ENCODE measurements at regions not wholly inside any gene's neighbourhood (a gene's known extent, or its start where the extent isn't known, plus 50 kb on each side); places are given as distances from the start of the nearest gene placed in this dataset.

DNA sequence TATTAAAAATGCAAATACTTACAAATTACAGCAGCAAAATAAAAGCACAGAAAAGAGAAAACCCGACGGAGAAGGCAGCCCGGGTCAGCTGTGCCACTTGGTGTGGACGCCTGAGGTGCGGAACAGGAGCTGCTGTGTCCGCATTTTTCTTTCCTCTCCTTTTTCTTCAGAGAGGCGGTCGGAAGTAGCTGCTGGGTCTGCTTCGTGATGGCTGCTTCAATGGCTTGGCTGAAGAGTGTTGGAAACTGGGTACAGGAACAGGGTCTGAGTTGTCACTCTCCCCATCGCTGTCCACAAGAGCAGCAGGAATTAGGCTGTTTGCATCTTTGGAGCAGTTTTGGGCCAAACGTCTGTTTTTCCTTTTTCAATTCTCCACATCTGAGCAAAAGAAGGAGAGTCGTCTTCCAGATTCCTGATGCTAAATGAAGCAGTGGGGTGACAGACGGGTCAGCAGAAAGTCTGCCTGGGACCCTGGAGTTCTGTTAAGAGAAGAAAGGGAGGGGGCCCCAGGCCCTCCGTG, 53.5 kb upstream of the ARL8B start:
- DNase-seq (ENCODE audit: insufficient read length, low spot score, missing footprints), result no peak
- Histone ChIP-seq H4K20me1 (ENCODE audit: insufficient read depth, low read length) (no peaks in the 10 kb centered on the region), H3K9me3 (ENCODE audit: low read depth, low read length) (no peaks in the 10 kb centered on the region), H3K4me2 (ENCODE audit: insufficient read depth, low read length) (no peak overlapping the region), H3K27ac (ENCODE audit: low read depth, low read length) (no peak overlapping the region), H2AFZ (ENCODE audit: low read length) (no peak overlapping the region), H3K36me3 (ENCODE audit: insufficient read depth, low read length) (no peaks in the 10 kb centered on the region), H3K4me3 (ENCODE audit: insufficient read depth, low read length) (no peak overlapping the region), H3K4me1 (ENCODE audit: insufficient read depth, low read length) (no peaks in the 10 kb centered on the region), H3K27me3 (ENCODE audit: insufficient read depth, low read length) (peaks cover 5% of the 10 kb centered on the region), H3K79me2 (ENCODE audit: insufficient read depth, low read length) (no peaks in the 10 kb centered on the region)
- TF ChIP-seq, protein P1, sequence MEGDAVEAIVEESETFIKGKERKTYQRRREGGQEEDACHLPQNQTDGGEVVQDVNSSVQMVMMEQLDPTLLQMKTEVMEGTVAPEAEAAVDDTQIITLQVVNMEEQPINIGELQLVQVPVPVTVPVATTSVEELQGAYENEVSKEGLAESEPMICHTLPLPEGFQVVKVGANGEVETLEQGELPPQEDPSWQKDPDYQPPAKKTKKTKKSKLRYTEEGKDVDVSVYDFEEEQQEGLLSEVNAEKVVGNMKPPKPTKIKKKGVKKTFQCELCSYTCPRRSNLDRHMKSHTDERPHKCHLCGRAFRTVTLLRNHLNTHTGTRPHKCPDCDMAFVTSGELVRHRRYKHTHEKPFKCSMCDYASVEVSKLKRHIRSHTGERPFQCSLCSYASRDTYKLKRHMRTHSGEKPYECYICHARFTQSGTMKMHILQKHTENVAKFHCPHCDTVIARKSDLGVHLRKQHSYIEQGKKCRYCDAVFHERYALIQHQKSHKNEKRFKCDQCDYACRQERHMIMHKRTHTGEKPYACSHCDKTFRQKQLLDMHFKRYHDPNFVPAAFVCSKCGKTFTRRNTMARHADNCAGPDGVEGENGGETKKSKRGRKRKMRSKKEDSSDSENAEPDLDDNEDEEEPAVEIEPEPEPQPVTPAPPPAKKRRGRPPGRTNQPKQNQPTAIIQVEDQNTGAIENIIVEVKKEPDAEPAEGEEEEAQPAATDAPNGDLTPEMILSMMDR (IDR thresholded peaks at IDR 0.05; ENCODE audit: extremely low read depth, low read depth, low read length), result no peak

DNA sequence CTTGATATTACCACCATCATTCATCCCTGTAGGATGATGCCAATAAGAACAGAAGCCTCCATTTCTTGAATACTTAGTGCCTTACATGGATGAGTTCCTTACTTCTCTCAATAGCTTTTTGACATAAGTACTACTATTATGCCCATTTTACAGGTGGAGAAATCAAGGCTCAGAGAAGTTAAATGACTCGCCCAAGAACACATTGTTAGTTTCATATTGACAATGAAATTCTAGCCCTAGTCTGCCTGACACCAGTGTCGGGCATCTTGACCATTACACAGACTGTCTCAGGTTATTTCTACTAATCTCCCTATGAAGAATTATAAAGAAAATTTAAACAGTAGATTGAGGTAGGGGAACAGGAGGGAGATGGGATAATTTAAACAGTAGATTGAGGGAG, 52.5 kb upstream of the ARL8B start:
- Histone ChIP-seq H3K27me3 (ENCODE audit: insufficient read depth, low read length) (peaks cover 9% of the 10 kb centered on the region), H3K4me1 (ENCODE audit: insufficient read depth, low read length) (no peaks in the 10 kb centered on the region), H3K79me2 (ENCODE audit: insufficient read depth, low read length) (no peaks in the 10 kb centered on the region), H2AFZ (ENCODE audit: low read length) (no peak overlapping the region), H3K27ac (ENCODE audit: low read depth, low read length) (no peak overlapping the region), H4K20me1 (ENCODE audit: insufficient read depth, low read length) (no peaks in the 10 kb centered on the region), H3K4me3 (ENCODE audit: insufficient read depth, low read length) (no peak overlapping the region), H3K4me2 (ENCODE audit: insufficient read depth, low read length) (no peak overlapping the region), H3K9me3 (ENCODE audit: low read depth, low read length) (no peaks in the 10 kb centered on the region), H3K36me3 (ENCODE audit: insufficient read depth, low read length) (no peaks in the 10 kb centered on the region)
- TF ChIP-seq, protein P1 (IDR thresholded peaks at IDR 0.05; ENCODE audit: extremely low read depth, low read depth, low read length), result no peak
- no peak for DNase-seq (ENCODE audit: insufficient read length, low spot score, missing footprints)

DNA sequence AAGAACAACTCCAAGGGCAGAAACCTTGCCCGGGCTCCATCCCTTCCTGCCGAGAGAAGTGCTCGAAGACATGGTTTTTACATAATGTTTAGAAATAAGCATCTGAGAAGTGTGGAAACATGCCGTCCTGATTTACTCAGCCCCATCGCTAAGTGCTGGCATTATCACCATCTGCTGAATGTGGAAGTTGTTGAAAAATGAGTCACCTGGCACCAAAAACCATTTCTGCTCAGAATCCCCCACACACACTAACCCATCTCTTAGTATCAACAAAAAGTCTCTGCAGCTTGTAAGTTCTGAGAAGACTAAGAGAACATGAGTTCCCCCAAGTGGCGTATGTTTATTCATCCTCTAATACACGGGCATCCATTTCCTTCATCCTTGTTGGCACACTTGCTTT, 51.0 kb upstream of the ARL8B start:
- Histone ChIP-seq H3K4me3 (ENCODE audit: insufficient read depth, low read length) (no peak overlapping the region), H3K4me2 (ENCODE audit: insufficient read depth, low read length) (peak overlapping the region; percentile 5), H3K36me3 (ENCODE audit: insufficient read depth, low read length) (no peaks in the 10 kb centered on the region), H3K27me3 (ENCODE audit: insufficient read depth, low read length) (peaks cover 9% of the 10 kb centered on the region), H2AFZ (ENCODE audit: low read length) (no peak overlapping the region), H3K4me1 (ENCODE audit: insufficient read depth, low read length) (no peaks in the 10 kb centered on the region), H3K9me3 (ENCODE audit: low read depth, low read length) (no peaks in the 10 kb centered on the region), H3K27ac (ENCODE audit: low read depth, low read length) (no peak overlapping the region), H4K20me1 (ENCODE audit: insufficient read depth, low read length) (no peaks in the 10 kb centered on the region), H3K79me2 (ENCODE audit: insufficient read depth, low read length) (no peaks in the 10 kb centered on the region)
- no peak for DNase-seq (ENCODE audit: insufficient read length, low spot score, missing footprints)
- TF ChIP-seq, protein P1 (IDR thresholded peaks at IDR 0.05; ENCODE audit: extremely low read depth, low read depth, low read length), result no peak

DNA sequence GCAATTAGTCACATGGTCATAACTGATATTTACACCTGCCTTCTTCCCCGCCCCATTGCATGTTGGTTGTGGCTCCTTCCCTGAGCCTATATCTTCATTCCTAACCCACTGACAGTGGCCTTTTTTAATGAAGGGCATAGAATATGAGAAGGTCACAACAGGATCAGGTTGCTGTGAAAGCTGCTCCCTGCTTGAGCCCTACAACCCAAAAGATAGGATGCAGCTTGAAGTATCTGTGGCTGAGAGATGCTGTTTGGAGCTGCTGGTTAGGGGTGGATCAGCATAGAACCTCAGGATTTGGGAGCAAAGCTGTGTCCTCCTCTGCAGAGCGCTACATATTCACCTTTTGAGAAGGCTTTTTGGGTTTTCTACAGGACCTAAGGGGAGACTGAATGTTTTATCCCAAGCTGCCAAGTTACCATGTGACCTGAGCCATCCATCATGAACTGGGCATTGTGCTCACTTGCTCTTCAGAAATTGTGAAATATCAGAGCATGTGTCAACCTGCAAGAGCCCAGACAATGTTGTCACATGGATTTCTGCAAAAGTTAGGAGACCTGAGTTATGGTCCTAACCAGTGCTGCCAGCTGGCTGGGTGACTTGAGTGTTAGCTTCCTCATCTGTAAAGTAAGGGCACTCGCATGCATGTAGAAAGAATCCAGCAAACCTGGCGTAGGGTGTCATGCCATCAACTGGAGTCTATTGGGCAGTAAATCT, 49.8 kb upstream of the ARL8B start:
- Histone ChIP-seq H3K27ac (ENCODE audit: low read depth, low read length) (no peak overlapping the region), H4K20me1 (ENCODE audit: insufficient read depth, low read length) (no peaks in the 10 kb centered on the region), H3K9me3 (ENCODE audit: low read depth, low read length) (no peaks in the 10 kb centered on the region), H2AFZ (ENCODE audit: low read length) (no peak overlapping the region), H3K4me1 (ENCODE audit: insufficient read depth, low read length) (no peaks in the 10 kb centered on the region), H3K36me3 (ENCODE audit: insufficient read depth, low read length) (no peaks in the 10 kb centered on the region), H3K4me3 (ENCODE audit: insufficient read depth, low read length) (no peak overlapping the region), H3K79me2 (ENCODE audit: insufficient read depth, low read length) (no peaks in the 10 kb centered on the region), H3K27me3 (ENCODE audit: insufficient read depth, low read length) (peaks cover 9% of the 10 kb centered on the region), H3K4me2 (ENCODE audit: insufficient read depth, low read length) (no peak overlapping the region)
- DNase-seq (ENCODE audit: insufficient read length, low spot score, missing footprints), result no peak
- TF ChIP-seq, protein P1 (IDR thresholded peaks at IDR 0.05; ENCODE audit: extremely low read depth, low read depth, low read length), result no peak

Data from osteoblast (primary cell).